Middle frontal gyrus (tissue), 1 donor: ENCODE measurements at regions not wholly inside any gene's neighbourhood (a gene's known extent, or its start where the extent isn't known, plus 50 kb on each side); places are given as distances from the start of the nearest gene placed in this dataset.
A peak's percentile ranks its signal among the peaks of the same experiment; 100 is the strongest.
"Not testable (repeated sequence)": the region's sequence is repeated elsewhere in the genome, so short reads cannot be mapped to it uniquely, and the experiment has no call there.

ENCODE experiments used
- DNase-seq: peaks from one replicate; pipeline ENCODE4 v3.0.0-alpha.2; 2015; ENCODE audit warnings: low spot score; ENCODE audit errors: extremely low spot score

DNA sequence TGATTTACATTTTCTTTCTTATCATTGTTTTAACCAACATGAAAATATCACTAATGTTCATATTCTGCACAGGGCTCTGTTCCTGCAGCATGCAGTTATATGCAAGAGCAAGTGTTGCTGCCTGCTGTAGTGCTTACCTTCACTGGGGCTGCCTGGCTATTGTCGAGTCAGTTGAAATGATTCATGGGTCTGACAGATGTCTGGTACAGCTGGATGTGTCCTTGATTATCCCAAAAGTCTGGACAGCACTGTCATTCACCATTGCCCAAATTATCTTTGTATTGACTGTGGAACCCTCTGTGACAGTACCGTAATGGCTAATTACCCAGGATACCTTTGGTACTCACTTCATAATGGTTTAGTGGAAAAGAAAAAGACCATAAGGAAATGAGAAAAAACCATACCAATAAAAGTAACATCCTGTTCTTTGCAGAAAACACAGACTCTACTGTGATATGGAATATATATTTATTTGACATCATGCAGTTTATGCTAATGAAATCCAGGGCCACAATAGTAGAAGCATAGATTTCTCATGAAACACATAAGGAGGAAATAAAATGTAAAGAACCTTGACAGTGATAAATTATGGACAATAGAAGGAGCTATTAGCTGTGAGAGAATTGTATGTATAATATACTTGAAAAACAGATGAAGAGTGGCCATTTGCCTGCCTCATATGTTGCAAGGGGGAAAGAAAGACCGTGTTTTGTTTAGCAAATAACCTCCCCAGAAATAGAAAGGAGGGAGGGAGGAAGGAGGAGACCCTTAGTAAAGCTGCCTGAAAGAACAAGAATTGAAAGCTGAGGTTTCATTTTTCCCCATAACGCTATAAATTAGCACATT, 249.8 kb upstream of the ATP5MC3 start:
- DNase-seq = no peak

DNA sequence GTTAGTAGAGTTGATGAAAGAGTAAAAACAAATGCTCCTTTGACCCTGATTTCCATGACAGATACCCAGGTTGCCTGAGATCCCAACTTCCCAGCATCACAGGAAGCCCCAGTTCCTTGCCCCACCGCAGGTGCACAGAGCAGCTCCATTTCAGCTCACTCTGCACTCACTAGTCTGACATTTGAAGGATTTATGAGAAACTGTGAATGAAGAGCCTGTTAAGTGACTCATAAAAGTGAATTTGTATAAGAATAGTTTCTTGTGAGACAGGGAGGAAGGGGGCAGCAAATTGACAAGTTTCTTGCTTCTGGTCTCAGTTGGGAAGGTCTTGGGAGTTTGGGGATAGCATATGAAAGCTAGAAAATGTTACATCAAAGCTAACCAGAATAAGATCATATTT, 248.7 kb upstream of the ATP5MC3 start:
- no peak for DNase-seq

DNA sequence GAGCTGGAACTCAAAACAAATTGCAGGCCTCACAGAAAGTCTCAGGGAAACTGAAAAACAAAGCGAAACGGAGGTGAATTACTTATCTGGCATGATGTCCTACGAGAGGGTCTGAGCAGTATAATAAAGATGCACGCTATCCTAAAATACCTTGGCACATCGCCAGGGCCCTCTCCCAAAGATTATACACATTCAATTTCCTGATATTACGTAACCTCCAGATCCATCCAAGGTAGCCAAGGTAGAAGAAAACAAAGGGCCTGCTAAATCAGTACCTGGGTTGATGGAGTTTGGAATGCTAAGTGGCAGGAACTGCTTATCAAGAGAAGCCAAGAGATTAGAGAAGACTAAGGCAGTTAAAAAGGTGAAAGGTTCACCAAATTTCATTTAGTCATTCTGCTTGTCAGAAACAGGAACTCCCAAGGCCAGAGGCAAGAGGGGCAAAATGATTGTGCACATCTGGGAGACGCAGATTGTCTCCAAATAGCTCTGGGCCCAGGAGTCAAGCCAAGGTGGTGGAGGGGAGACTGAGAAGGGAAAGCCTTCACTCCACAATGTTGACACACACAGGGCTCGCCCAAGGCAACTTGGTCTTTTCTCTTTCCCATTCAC, 236.8 kb upstream of the ATP5MC3 start:
- no peak for DNase-seq

DNA sequence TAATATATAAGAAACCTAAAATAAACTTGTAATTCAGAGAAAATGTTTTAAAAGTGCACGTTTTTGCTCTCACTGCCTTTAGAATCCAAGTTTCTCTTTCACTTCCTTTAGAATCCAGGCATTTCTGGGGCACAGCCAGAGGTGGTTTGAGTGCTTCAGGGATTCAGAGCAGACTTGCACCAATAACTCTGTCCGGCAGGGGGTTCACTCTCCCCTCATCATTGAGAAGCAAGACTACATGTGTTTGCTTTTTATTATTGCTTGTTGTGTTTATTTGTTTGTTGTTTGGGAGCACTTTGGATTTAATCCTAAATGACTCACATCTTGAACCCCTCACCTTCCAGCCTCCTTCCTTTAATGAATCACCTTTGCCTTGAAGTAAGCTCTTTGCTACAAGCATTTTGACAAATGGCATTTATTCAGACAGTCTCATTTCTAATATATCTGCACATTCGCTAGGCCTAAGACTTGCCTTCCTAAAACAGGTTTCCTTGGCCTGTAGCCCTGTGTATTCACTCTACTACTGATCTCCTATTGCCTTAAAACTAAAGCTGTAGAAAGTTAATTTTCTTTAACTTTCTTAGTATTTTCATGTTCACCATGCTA, 233.5 kb upstream of the ATP5MC3 start:
- no peak for DNase-seq

GRCh38 chr2:175414191-175414881, 232.8 kb upstream of the ATP5MC3 start:
- no peak for DNase-seq

- not testable (repeated sequence) for DNase-seq
Observed at GRCh38 chr2:175410941-175411340, 229.4 kb upstream of the ATP5MC3 start.

DNA sequence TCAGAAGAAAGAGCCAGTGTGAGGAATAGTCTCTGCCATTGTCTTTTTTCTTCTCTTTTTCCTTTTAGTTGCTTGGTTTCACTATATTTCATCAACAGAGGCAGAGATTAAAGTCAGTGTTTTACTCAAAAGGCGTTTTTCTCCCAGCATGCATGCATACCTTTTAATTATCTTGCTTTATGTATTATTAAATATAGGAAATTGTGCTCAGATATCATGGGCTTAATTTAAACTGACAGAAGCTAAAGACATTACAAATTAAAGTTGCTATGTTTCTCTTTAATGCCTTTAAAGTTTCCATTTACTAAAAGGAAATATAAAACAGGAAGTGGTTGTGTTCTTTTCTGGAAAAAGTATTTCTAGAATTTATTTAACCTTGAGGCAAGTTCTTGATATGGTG, 223.3 kb upstream of the ATP5MC3 start:
- no peak for DNase-seq

DNA sequence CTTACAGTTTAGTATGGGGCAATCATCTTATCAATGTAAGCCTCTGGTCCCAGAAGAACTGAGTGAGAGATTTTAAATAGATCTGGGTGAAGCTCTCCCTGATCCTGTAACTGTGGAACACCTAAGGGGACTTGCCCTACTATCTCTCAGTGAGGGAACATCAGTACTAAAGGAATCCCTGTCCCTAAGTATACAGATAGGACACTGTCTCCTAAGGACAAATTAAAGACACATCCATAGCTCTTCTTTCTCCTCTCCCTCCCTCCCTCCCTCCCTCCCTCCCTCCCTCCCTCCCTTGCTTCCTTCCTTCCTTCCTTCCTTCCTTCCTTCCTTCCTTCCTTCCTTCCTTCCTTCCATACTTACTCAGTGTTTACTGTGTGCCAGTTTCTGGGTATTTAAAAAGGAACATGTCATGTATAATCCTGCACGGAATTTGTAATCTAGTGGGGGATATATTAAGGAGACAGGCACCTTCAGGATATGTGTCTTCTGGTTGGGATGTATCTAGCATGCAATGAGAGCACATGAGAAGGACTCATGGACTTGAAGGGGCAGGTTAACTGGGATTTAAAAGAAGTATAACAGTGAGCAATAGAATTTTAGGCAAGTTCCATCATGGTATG, 222.2 kb upstream of the ATP5MC3 start:
- no peak for DNase-seq

- no peak for DNase-seq
Observed at GRCh38 chr2:175402571-175402970, 221.1 kb upstream of the ATP5MC3 start.

DNA sequence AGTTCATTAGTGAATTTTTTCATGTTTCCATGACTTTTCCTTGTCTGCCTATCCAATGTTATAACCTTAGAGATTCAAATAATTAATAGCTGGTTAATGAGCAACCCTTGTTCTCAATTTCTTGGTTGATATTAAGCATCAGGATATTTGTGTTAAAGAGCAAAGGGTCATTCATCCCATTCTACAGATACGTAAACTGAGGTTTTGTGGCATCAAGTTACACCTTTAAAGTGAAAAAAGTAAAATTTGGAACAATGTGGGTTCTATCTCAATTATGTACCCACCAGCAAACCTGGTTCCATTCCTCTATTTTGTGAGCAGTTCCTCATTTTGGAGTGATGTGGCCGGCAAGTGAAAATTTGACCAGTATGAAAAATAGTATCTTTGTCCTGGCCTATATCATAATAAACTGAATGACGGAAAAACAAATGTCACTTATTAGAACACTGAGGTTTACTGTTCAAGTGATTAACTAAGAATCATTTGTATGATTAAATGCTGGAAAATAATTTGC, 220.5 kb upstream of the ATP5MC3 start:
- DNase-seq = no peak

DNA sequence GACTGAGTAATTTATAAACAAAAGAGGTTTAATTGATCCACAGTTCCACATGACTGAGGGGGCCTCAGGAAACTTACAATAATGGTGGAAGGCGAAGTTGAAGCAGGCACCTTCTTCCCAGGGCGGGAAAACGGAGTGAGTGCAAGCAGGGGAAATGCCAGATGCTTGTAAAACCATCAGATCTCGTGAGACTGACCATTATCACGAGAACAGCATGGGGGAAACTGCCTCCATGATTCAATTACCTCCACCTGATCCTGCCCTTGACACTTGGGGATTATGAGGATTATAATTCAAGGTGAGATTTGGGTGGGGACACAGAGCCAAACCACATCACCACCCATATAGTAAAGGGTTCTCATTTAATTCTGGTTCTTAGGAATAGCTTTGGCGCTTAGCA, 219.5 kb upstream of the ATP5MC3 start:
- DNase-seq = no peak

GRCh38 chr2:175399326-175399725, 217.8 kb upstream of the ATP5MC3 start:
- no peak for DNase-seq

DNA sequence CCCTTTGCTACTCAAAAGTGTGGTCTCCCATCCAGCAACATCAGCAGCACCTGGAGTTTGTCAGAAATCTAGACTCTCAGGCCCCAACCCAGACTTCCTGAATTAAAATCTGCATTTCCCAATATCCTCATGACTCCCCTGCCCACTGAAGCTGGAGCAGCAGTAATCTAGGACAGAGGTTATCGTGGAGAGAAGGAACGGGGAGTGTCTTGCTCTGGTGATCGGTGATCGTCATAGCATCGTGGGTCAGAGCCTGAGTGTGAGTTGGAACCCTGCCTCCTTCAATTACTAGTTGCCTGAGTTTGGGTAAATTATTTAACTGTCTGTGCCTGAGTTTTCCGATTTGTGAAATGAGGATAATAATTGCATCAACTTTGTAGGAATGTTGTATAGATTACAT, 217.3 kb upstream of the ATP5MC3 start:
- DNase-seq = no peak

DNA sequence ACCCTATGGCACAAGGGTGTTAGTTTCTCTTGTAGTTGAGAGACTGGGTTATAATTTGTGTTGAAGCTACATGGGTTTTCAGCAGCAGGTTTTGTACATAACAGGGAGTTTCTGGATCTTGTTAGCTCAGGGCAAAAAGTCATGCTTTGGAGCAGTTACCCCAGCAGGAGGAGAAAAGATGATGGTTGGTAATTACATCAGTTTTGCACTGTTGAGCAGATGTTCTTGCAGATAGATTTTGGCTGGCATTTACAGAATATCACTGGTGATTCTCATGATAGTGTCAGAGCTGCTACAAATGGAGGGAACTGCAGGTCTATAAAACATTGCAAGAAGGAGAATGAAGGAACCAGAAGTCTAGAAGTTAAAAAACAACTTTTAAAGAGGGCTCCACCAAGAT, 215.2 kb upstream of the ATP5MC3 start:
- no peak for DNase-seq

DNA sequence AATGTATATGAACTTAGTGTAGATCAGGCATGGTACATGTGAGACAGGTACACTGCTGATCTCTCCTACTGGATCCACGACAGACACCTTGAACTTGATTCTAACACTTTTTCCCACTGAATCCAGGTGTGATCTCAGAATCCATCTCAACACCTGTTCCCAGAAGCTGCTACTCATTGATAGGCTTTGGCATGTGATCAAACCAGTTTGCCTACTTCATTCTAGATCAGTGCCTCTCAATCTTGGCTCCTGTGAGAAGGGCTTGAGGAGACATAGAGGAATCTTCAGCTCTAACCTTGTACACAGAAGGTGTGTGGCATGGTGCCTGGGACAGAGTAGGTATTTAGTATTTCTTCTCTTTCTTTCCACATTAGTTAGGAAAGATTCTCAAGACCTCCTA, 212.3 kb upstream of the ATP5MC3 start:
- no peak for DNase-seq

- no peak for DNase-seq
Observed at GRCh38 chr2:175383286-175383685, 201.8 kb upstream of the ATP5MC3 start.

GRCh38 chr2:175373729-175374128, 192.2 kb upstream of the ATP5MC3 start:
- DNase-seq = no peak

DNA sequence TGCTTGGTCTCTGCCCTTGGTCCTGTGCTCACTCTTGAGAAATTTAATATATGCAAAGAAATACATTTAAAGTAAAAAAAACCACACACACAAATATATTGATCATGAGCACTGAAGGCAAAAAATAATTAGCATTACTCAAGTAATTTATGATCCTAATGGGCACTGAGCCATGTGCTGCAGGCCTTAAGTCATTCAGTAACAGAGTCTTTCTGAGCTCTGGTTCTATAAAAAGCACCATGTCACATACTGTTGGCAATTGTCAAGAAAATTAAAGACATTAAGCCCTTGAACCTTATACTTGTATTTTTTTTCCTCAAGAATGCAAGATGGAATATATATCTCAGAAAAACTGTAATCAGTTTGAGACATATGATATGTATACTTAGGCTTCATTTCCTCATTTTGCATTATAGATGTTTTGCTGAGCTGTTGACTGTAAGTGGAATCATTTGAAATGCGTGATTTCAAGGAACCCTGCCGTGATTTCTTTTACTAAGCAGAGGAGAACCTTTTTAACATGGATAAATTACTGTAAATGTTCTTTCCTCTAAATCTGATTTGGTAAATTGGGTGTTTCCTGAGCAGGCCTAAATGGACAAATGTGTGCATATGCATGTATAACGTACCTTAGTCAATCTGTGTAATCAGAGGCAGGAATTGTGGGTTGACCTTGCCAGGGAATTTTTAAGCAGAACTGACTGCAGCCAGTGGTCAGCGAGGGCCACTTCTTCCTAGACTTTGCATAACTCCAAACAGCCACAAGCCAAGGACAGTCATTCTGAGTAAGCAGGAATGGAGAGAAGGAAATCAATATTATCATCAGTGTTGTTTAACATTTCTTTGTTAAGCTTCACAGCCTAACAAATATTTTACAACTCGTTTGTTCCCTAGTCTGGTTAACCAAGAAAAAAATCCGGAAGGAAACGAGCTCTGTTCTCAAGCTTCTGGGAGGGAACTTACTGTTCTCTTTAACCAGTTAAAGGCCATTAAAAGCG, 191.5 kb upstream of the ATP5MC3 start:
- DNase-seq = no peak

DNA sequence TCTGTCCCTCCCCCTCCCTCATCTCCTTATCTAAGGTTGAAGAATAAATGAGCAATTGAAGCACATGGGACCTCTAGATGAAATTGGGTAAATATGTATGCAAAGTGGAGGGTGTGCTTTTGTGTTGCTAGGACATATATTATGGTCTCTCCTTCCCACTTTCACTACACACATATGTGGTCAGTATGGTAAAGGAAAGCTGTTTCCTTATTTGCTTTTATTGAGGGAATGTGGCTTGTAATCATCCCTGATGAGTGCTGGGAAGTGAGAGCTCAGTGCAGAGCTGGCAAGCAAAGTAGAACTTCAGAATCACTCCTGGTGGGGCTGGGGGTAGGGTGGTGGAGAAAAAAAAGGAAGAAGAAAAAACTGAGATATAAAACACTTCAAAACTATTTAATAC, 189.9 kb upstream of the ATP5MC3 start:
- no peak for DNase-seq

GRCh38 chr2:175366815-175367214, 185.3 kb upstream of the ATP5MC3 start:
- DNase-seq = peak; percentile 4
